Activated T-cell treated with anti-CD3 and anti-CD28 coated beads for 1 hour (primary cell): ENCODE measurements at regions not wholly inside any gene's neighbourhood (a gene's known extent, or its start where the extent isn't known, plus 50 kb on each side); places are given as distances from the start of the nearest gene placed in this dataset.
"Not testable (repeated sequence)": the region's sequence is repeated elsewhere in the genome, so short reads cannot be mapped to it uniquely, and the experiment has no call there.

Experiments
- DNase-seq: peaks from one replicate; pipeline ENCODE4 v3.0.0-alpha.2; 2020; ENCODE audit warnings: low read depth

GRCh38 chr16:16448423-16448822, 69.5 kb downstream of the NPIPA7 start:
- not testable (repeated sequence) for DNase-seq

DNA sequence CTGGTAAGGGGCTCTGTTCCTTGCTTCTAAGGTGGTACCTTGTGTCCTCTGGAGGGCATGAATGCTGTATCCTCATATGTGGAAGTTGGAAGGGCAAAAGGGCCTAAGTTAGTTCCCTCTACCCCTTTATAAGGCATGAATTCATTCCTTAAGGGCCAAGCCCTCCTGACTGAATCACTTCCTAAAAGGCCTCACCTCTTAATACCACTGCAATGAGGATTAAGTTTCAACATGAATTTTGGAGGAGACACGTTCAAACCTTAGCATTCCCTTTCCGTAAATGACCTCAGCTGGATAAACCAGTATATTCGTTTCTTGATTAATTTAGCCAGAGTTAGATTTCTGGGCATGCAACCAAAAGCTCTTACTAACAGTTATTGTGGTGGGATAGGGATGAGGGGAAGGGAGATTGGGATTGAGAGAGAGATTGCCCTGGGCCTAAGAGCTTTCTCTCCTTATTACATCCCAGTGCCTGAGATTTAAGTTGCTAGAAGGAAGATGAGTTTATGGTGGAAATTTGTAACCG, 70.8 kb downstream of the NPIPA7 start:
- DNase-seq = not testable (repeated sequence)

GRCh38 chr16:16451721-16452410, 72.9 kb downstream of the NPIPA7 start:
- DNase-seq = not testable (repeated sequence)

DNA sequence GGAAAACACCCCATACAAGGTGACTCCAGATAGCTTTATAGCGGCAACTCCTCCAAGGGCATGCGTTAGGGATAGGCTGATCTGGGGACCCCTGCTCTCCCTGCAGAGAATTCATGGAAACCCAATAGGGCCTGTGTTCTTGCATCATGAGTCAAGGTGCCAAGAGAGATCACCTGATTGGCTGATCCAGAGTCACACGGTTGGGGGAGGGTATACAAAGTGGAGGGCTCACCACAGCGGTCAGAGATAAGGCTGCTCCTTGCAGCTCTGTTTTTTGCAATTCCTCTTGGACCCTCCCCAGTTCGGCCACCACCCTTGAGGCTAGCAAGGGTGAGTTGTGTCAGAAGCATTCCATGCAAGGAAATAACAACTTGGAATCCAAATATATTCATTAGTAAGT, 79.6 kb downstream of the NPIPA7 start:
- DNase-seq = not testable (repeated sequence)

DNA sequence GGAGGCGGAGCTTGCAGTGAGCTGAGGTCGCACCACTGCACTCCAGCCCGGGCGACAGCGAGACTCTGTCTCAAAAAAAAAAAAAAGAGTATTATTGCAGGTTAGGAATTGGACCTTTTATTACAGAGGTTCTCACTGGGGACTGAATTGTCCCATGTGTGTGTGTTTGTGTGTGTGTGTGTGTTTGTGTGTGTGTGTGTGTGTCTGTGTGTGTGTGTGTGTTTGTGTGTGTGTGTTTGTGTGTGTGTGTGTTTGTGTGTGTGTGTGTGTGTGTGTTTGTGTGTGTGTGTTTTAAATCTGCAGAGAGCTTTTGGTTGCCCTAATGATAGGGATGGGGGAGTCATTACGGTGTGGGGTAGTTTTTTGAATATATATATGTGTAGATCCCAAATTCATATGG, 84.9 kb downstream of the NPIPA7 start:
- DNase-seq = not testable (repeated sequence)

GRCh38 chr16:16488919-16489318, 110.0 kb downstream of the NPIPA7 start:
- DNase-seq = not testable (repeated sequence)

- DNase-seq = not testable (repeated sequence)
Observed at GRCh38 chr16:16489466-16489865, 110.5 kb downstream of the NPIPA7 start.

GRCh38 chr16:16494114-16494513, 115.2 kb downstream of the NPIPA7 start:
- DNase-seq = not testable (repeated sequence)

- DNase-seq = not testable (repeated sequence)
Observed at GRCh38 chr16:16494998-16495397, 116.1 kb downstream of the NPIPA7 start.

DNA sequence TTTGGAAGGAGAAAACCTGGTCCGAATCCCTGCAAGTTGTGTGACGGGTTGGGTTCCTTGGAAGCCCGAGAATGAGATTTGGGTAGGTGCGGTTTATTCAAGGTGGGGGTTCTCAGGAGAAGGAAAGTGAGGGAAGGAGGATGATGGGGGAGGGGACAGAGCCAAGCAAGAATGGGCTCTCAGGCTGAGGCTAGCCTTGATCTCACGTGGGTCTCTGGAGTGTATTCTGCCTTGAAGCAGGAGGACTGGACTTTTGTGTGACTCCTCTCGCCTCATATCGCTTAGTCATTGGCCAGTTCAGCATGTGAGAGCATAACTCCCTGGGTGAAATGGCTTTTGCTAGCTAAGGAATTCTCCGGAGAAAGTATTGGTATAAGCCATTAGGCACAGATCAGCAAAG, 120.9 kb downstream of the NPIPA7 start:
- DNase-seq = not testable (repeated sequence)

DNA sequence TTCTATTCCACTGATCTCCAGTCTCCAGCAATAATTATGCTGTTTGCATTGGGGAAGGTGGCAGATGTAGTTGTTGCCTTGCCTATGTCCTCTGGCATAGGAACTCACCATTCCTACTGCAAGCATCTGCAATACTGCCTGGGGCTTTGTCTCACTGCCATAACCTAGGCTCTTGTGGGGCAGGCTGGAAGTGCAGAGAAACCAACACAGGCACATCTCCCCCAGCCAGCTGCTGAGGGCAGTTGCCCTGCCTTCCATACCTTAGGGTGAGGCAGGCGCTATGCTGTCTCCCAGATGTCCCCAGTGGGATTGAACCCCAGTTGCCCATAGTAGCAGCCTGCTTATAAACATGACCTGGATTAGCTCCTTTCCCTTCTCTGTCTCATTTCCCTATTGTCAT, 128.1 kb downstream of the NPIPA7 start:
- DNase-seq = not testable (repeated sequence)

DNA sequence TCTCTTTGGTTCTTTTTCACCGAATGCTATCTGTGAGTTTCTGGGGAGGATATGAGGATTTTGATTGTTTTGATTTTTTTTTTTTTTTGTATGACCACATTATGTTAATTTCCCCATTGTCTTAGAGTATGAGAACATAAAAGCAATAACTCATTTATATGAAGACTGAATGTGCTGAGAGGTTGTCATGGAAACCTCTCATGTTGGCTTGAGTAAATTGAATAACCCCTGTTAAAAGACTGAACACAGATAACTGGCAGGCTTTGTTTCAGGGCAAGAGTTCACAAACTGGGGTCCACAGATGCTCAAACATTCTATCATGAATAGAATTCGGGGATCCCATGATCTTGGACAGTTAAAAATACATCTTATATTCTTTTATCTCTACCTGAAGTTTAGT, 129.4 kb downstream of the NPIPA7 start:
- not testable (repeated sequence) for DNase-seq

GRCh38 chr16:16519395-16519794, 140.5 kb downstream of the NPIPA7 start:
- not testable (repeated sequence) for DNase-seq

- DNase-seq = not testable (repeated sequence)
Observed at GRCh38 chr16:16521239-16522002, 142.5 kb downstream of the NPIPA7 start.

DNA sequence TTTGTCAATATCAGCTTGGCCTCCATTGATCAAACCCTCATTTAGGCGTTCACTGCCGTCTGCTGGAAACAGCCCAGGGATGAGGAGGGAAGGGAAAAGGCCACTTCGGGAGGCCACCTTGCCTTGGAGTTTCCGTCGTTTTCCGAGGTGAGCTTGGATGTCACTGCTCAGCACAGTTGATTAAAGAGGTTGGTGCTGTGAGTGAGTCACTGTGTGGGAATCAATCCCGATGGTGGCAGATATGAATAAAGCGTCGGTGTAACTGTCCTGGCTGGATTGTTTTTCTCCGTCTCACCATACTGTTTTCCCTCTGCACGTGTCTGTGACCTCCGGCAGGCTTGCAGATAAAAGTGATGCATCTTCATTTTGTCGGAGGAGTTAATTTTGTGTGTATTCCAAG, 148.1 kb downstream of the NPIPA7 start:
- not testable (repeated sequence) for DNase-seq

DNA sequence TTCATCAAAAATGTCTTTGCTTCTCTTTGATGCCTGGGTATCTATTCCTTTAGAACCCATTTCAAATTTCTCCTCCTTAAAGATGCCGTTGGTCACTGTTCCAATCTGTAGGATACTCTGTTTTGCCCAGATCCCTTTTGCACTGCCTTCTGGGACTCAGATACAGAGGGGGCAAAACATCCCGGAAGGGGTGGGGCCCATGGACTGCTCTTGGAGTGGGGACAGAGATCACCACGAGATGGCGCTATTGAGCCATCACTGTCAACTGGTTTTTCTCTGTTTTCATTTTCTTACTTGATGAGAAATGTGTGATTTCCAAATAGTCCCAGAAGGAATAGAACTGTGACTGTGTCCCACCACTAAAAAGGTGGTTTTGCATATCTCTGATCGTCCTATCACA, 151.8 kb downstream of the NPIPA7 start:
- not testable (repeated sequence) for DNase-seq

DNA sequence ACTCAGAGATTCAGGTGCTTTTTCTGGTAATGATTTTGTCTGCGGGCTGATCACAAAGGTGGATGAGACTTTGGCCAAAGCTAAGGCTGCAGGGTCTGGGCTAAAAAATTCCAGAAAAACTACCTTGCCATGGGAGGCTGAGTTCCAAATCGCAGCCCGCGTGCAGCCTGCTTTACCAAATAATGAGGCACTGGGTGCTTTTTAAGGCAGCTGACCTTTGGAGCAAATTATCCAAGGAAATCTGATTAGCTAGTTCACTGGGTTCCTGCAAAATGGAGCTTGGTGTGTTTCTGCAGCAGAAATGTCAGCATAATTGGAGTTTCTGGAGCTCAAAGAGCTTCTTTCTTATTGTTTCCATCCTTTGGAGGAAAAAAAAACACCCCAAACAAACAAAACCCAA, 156.6 kb downstream of the NPIPA7 start:
- DNase-seq = not testable (repeated sequence)

DNA sequence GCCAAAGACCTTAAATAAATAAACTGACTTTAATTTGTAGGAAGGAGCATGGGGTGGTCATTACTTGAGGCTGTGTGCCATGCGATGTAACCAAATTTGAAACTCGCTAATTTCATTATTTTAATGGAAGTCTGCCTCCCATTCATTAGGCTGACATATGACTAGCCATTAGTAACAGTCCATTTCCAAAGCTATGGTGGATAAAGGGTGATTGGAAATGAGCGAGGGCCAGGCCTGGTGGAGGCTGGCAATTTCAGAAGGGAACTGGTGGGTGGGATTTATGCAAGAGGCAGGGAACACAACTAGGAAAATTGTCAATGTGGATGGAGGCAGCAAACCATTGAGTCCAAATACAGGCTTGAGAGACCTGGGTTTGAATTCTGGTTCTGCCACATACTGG, 157.2 kb downstream of the NPIPA7 start:
- not testable (repeated sequence) for DNase-seq

- not testable (repeated sequence) for DNase-seq
Observed at GRCh38 chr16:16549710-16550109, 170.8 kb downstream of the NPIPA7 start.

DNA sequence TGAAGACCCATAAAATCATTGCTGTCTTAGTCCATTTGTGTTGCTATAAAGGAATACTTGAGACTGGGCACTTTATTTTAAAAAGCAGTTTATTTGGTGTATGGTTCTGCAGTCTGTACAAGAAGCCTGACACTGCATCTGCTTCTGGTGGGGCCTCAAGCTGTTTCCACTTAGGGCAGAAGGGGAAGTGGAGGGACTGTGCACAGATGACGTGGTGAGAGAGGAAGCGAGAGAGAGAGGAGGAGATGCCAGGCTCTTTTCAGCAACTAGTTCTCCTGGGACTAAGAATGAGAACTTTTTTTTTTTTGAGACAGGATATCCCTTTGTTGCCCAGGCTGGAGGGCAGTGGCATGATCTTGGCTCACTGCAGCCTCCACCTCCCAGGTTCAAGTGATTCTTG, 171.9 kb downstream of the NPIPA7 start:
- DNase-seq = not testable (repeated sequence)

DNA sequence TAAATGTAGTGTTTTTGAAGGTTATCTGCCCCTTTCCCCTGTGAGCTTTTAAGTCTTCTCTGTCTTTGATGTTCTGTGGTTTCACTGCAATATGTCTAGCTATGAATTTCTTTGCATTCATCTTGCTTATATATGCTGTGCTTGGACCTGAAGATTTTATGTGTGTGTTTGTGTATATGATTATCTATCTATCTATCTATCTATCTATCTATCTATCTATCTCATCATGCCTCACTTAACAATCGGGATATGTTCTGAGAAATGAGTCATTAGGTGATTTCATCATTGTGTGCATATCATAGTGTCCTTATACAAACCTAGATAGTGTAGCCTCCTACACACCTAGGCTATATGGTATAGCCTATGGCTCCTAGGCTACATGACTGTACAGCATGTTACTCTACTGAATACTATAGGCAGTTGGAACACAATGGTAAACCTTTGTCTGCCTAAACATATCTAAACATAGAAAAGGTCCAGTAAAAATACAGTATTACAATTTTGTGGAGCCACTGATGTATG, 173.9 kb downstream of the NPIPA7 start:
- DNase-seq = not testable (repeated sequence)

- DNase-seq = not testable (repeated sequence)
Observed at GRCh38 chr16:16559179-16559740, 180.3 kb downstream of the NPIPA7 start.
